ENCODE measurements at regions not wholly inside any gene's neighbourhood (a gene's known extent, or its start where the extent isn't known, plus 50 kb on each side); places are given as distances from the start of the nearest gene placed in this dataset.

- TF ChIP-seq EZH2 (IDR thresholded peaks at IDR 0.05; ENCODE audit: borderline replicate concordance, low read depth, low read length, severe bottlenecking) (no peak), CTCF (IDR thresholded peaks at IDR 0.05; ENCODE audit: borderline replicate concordance, extremely low read depth, low read length, poor library complexity, severe bottlenecking) (no peak)
Observed at GRCh38 chrY:12500096-12500495, 200.9 kb upstream of the USP9Y start.
